Brain microvascular endothelial cell (primary cell): ENCODE measurements at regions not wholly inside any gene's neighbourhood (a gene's known extent, or its start where the extent isn't known, plus 50 kb on each side); places are given as distances from the start of the nearest gene placed in this dataset.

Experiments used
- DNase-seq: peaks from one replicate; pipeline ENCODE4 v3.0.0-alpha.2; 2020
- H3K27ac ChIP-seq: fragments of 250-450 bp; sonication (Bioruptor Pico); 2 replicates; pipeline ENCODE4 v1.5.1; 2020; ENCODE audit warnings: mild to moderate bottlenecking, moderate library complexity
- H3K27me3 ChIP-seq: fragments of 250-450 bp; sonication (Bioruptor Pico); replicated peaks from 2 replicates; pipeline ENCODE4 v1.5.1; 2020; ENCODE audit warnings: mild to moderate bottlenecking
- H3K36me3 ChIP-seq: fragments of 250-450 bp; sonication (Bioruptor Pico); replicated peaks from 2 replicates; pipeline ENCODE4 v1.5.1; 2020; ENCODE audit warnings: mild to moderate bottlenecking
- H3K4me3 ChIP-seq: 2 replicates; pipeline ENCODE4 v1.5.1; 2011; ENCODE audit warnings: low read depth, mild to moderate bottlenecking, control low read depth, low read length, moderate library complexity
- CTCF ChIP-seq: IDR thresholded peaks from 2 replicates; pipeline ENCODE4 v1.5.1; 2011; ENCODE audit warnings: low read depth, mild to moderate bottlenecking, moderate library complexity, low read length, control low read depth, inconsistent platforms; ENCODE audit errors: missing control alignments
- in situ Hi-C: cut with HindIII; loops from 2 replicates; pipeline ENCODE4 v1.10.0; 2017; ENCODE audit warnings: low sequenced_read_pairs, low pct_ligation_motif_present

GRCh38 chr2:20146401-20146800, 78.5 kb downstream of the SDC1 start:
- no peak overlapping the region for H3K27ac ChIP-seq
- no peak for TF ChIP-seq CTCF
- in situ Hi-C loops, result no loop called here
- no peak overlapping the region for H3K4me3 ChIP-seq
- no peaks in the 10 kb centered on the region for H3K36me3 ChIP-seq
- no peak for DNase-seq
- no peaks in the 10 kb centered on the region for H3K27me3 ChIP-seq

GRCh38 chr2:20145497-20146193, 79.3 kb downstream of the SDC1 start:
- no peak for TF ChIP-seq CTCF

GRCh38 chr2:20144861-20145260, 80.1 kb downstream of the SDC1 start:
- no peak overlapping the region for H3K4me3 ChIP-seq
- no peak overlapping the region for H3K27ac ChIP-seq
- H3K36me3 ChIP-seq, result no peaks in the 10 kb centered on the region
- in situ Hi-C loops, result no loop called here
- no peak for DNase-seq
- H3K27me3 ChIP-seq, result no peaks in the 10 kb centered on the region
- no peak for TF ChIP-seq CTCF

More at GRCh38 chr2:20145497-20146193, 79.3 kb downstream of the SDC1 start:
- H3K36me3 ChIP-seq, result no peaks in the 10 kb centered on the region
- no peak overlapping the region for H3K27ac ChIP-seq
- H3K27me3 ChIP-seq, result no peaks in the 10 kb centered on the region
- no peak overlapping the region for H3K4me3 ChIP-seq
- in situ Hi-C loops, result no loop called here
- DNase-seq, result no peak

GRCh38 chr2:20144196-20144595, 80.7 kb downstream of the SDC1 start:
- Histone ChIP-seq H3K4me3 (no peak overlapping the region), H3K27me3 (no peaks in the 10 kb centered on the region), H3K36me3 (no peaks in the 10 kb centered on the region), H3K27ac (no peak overlapping the region)
- in situ Hi-C loops, result no loop called here
- no peak for DNase-seq
- no peak for TF ChIP-seq CTCF

- no peak overlapping the region for H3K27ac ChIP-seq
- DNase-seq, result peak; percentile 38
- H3K4me3 ChIP-seq, result no peak overlapping the region
- no peaks in the 10 kb centered on the region for H3K27me3 ChIP-seq
- H3K36me3 ChIP-seq, result no peaks in the 10 kb centered on the region
- TF ChIP-seq CTCF, result no peak
- in situ Hi-C loops, result no loop called here
These were observed 81.7 kb downstream of the SDC1 start for GRCh38 chr2:20143263-20143662.

GRCh38 chr2:20141806-20142205, 83.1 kb downstream of the SDC1 start:
- H3K27me3 ChIP-seq, result no peaks in the 10 kb centered on the region
- no peak for DNase-seq
- no peak overlapping the region for H3K27ac ChIP-seq
- no peak for TF ChIP-seq CTCF
- in situ Hi-C loops, result no loop called here
- no peak overlapping the region for H3K4me3 ChIP-seq
- H3K36me3 ChIP-seq, result no peaks in the 10 kb centered on the region
